HG03571 (cell line): ENCODE measurements at regions not wholly inside any gene's neighbourhood (a gene's known extent, or its start where the extent isn't known, plus 50 kb on each side); places are given as distances from the start of the nearest gene placed in this dataset.

Experiments
- ATAC-seq: cut with Tn5 transposase; IDR thresholded peaks from one replicate; pipeline ENCODE4 v1.9.1; 2021; ENCODE audit not compliant: unreplicated experiment

GRCh38 chr7:85602196-85602595 lies 415.3 kb upstream of the SEMA3D start:
- ATAC-seq: no peak

GRCh38 chr7:85600395-85600794 lies 413.5 kb upstream of the SEMA3D start:
- ATAC-seq: no peak

- ATAC-seq: no peak
Measured at GRCh38 chr7:85596827-85597226, 410.0 kb upstream of the SEMA3D start.

- no peak for ATAC-seq
Measured at GRCh38 chr7:85595750-85596178, 408.9 kb upstream of the SEMA3D start.

- ATAC-seq: no peak
Measured at GRCh38 chr7:85593355-85593754, 406.5 kb upstream of the SEMA3D start.

GRCh38 chr7:85587785-85588184 lies 400.9 kb upstream of the SEMA3D start:
- ATAC-seq: no peak

- no peak for ATAC-seq
Measured at GRCh38 chr7:85586091-85586490, 399.2 kb upstream of the SEMA3D start.

GRCh38 chr7:85583131-85583953 lies 396.5 kb upstream of the SEMA3D start:
- ATAC-seq: no peak

GRCh38 chr7:85573844-85574243 lies 387.0 kb upstream of the SEMA3D start:
- ATAC-seq: no peak

GRCh38 chr7:85573346-85573745 lies 386.5 kb upstream of the SEMA3D start:
- no peak for ATAC-seq

GRCh38 chr7:85570898-85571297 lies 384.0 kb upstream of the SEMA3D start:
- no peak for ATAC-seq

- no peak for ATAC-seq
Measured at GRCh38 chr7:85567983-85568382, 381.1 kb upstream of the SEMA3D start.

- ATAC-seq: no peak
Measured at GRCh38 chr7:85566095-85566794, 379.4 kb upstream of the SEMA3D start.

GRCh38 chr7:85565276-85565675 lies 378.4 kb upstream of the SEMA3D start:
- ATAC-seq: no peak

GRCh38 chr7:85564861-85565260 lies 378.0 kb upstream of the SEMA3D start:
- ATAC-seq: no peak

GRCh38 chr7:85561706-85562105 lies 374.9 kb upstream of the SEMA3D start:
- no peak for ATAC-seq

- peak; percentile 78 for ATAC-seq
Measured at GRCh38 chr7:85554236-85555178, 367.7 kb upstream of the SEMA3D start.

- ATAC-seq: no peak
Measured at GRCh38 chr7:85535974-85536729, 349.3 kb upstream of the SEMA3D start.

- no peak for ATAC-seq
Measured at GRCh38 chr7:85529831-85530230, 343.0 kb upstream of the SEMA3D start.

- ATAC-seq: no peak
Measured at GRCh38 chr7:85529201-85529600, 342.3 kb upstream of the SEMA3D start.

- no peak for ATAC-seq
Measured at GRCh38 chr7:85528581-85528980, 341.7 kb upstream of the SEMA3D start.
